ENCODE measurements at regions not wholly inside any gene's neighbourhood (a gene's known extent, or its start where the extent isn't known, plus 50 kb on each side); places are given as distances from the start of the nearest gene placed in this dataset.

- DNase-seq (ENCODE audit: extremely low spot score in 2 of 2): no peak
- no peaks in the 10 kb centered on the region for H3K36me3 ChIP-seq
- no peaks in the 10 kb centered on the region for H3K9me3 ChIP-seq
- no peak overlapping the region for H3K27ac ChIP-seq
- intact Hi-C loops (cut with DNase I): no loop called here
- no peaks in the 10 kb centered on the region for H3K27me3 ChIP-seq
- H3K4me1 ChIP-seq: no peaks in the 10 kb centered on the region
- TF ChIP-seq CTCF (IDR thresholded peaks at IDR 0.05) (no peak), POLR2AphosphoS5 (IDR thresholded peaks at IDR 0.05; ENCODE audit: insufficient read depth in 1 of 2, low read depth in 1 of 2) (no peak), POLR2A (IDR thresholded peaks at IDR 0.05) (no peak)
- no peak overlapping the region for H3K4me3 ChIP-seq
Measured at GRCh38 chr1:42075179-42075578, 78.0 kb upstream of the GUCA2B start.

DNA sequence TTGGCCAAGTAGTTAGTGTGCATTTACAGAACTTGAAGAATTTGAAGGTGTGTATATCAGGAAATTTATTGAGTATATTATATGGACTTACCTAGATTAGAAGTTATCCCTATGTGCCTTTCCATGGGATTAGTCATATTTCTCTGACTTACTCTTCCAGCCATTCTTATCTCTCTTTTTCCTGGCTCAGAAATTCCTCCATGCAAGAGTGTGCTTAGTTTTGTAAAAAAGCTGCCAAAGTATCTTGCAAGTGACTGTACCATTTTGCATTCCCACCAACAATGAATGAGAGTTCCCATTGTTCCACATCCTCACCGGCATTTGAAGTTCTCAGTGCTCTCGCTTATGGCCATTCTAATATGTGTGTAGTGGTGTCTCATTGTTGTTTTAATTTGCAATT, 82.2 kb upstream of the GUCA2B start:
- DNase-seq (ENCODE audit: extremely low spot score in 2 of 2): no peak
- Histone ChIP-seq H3K9me3 (no peaks in the 10 kb centered on the region), H3K27ac (no peak overlapping the region), H3K4me3 (no peak overlapping the region), H3K27me3 (no peaks in the 10 kb centered on the region), H3K4me1 (no peaks in the 10 kb centered on the region), H3K36me3 (no peaks in the 10 kb centered on the region)
- TF ChIP-seq POLR2AphosphoS5 (IDR thresholded peaks at IDR 0.05; ENCODE audit: insufficient read depth in 1 of 2, low read depth in 1 of 2) (no peak), POLR2A (IDR thresholded peaks at IDR 0.05) (no peak), CTCF (IDR thresholded peaks at IDR 0.05) (no peak)
- intact Hi-C loops (cut with DNase I): no loop called here

DNA sequence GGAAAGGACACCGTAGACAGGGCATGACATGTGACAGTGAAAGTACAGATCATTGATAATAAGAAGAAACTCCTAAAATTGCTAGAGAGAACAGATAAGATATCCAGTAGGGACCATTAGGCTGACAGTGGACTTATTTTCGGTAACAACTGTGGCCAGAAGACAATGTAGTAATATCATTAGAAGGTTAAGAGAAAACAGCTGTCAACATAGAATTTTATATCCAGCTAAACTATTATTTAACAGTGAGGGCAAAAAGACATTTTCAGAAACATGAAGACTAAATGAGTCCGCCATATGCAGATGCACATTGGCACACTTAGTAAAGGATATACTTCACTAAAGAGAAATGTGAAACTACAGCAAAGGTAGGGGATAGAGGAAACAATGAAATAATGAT, 95.4 kb upstream of the GUCA2B start:
- no peak overlapping the region for H3K27ac ChIP-seq
- H3K27me3 ChIP-seq: no peaks in the 10 kb centered on the region
- no peaks in the 10 kb centered on the region for H3K36me3 ChIP-seq

GRCh38 chr1:42056460-42056859, 96.8 kb upstream of the GUCA2B start:
- no peak for DNase-seq (ENCODE audit: extremely low spot score in 2 of 2)
- no peak overlapping the region for H3K4me3 ChIP-seq
- no peaks in the 10 kb centered on the region for H3K36me3 ChIP-seq
- H3K27ac ChIP-seq: no peak overlapping the region
- TF ChIP-seq CTCF (IDR thresholded peaks at IDR 0.05) (no peak), POLR2A (IDR thresholded peaks at IDR 0.05) (no peak), POLR2AphosphoS5 (IDR thresholded peaks at IDR 0.05; ENCODE audit: insufficient read depth in 1 of 2, low read depth in 1 of 2) (no peak)
- intact Hi-C loops (cut with DNase I): no loop called here
- no peaks in the 10 kb centered on the region for H3K9me3 ChIP-seq
- no peaks in the 10 kb centered on the region for H3K27me3 ChIP-seq
- no peaks in the 10 kb centered on the region for H3K4me1 ChIP-seq

More for the DNA sequence above, 95.4 kb upstream of the GUCA2B start:
- DNase-seq (ENCODE audit: extremely low spot score in 2 of 2): no peak
- intact Hi-C loops (cut with DNase I): no loop called here
- no peak for TF ChIP-seq POLR2AphosphoS5 (IDR thresholded peaks at IDR 0.05; ENCODE audit: insufficient read depth in 1 of 2, low read depth in 1 of 2)
- no peak for TF ChIP-seq CTCF (IDR thresholded peaks at IDR 0.05)
- no peak for TF ChIP-seq POLR2A (IDR thresholded peaks at IDR 0.05)
- no peak overlapping the region for H3K4me3 ChIP-seq
- H3K9me3 ChIP-seq: no peaks in the 10 kb centered on the region
- H3K4me1 ChIP-seq: no peaks in the 10 kb centered on the region

GRCh38 chr1:42055061-42055460, 98.1 kb upstream of the GUCA2B start:
- DNase-seq (ENCODE audit: extremely low spot score in 2 of 2): no peak
- Histone ChIP-seq H3K36me3 (no peaks in the 10 kb centered on the region), H3K27me3 (no peaks in the 10 kb centered on the region), H3K4me1 (no peaks in the 10 kb centered on the region), H3K27ac (no peak overlapping the region), H3K9me3 (no peaks in the 10 kb centered on the region), H3K4me3 (no peak overlapping the region)
- no peak for TF ChIP-seq POLR2AphosphoS5 (IDR thresholded peaks at IDR 0.05; ENCODE audit: insufficient read depth in 1 of 2, low read depth in 1 of 2)
- TF ChIP-seq POLR2A (IDR thresholded peaks at IDR 0.05): no peak
- no peak for TF ChIP-seq CTCF (IDR thresholded peaks at IDR 0.05)
- intact Hi-C loops (cut with DNase I): no loop called here
